ENCODE measurements at regions not wholly inside any gene's neighbourhood (a gene's known extent, or its start where the extent isn't known, plus 50 kb on each side); places are given as distances from the start of the nearest gene placed in this dataset.

- Histone ChIP-seq H3K4me1 (ENCODE audit: control insufficient read depth, extremely low read depth, insufficient read depth, low read length) (no peaks in the 10 kb centered on the region), H3K4me2 (ENCODE audit: extremely low read depth, insufficient read depth, low read length) (no peak overlapping the region), H3K36me3 (ENCODE audit: control insufficient read depth, insufficient read depth, low read length) (no peaks in the 10 kb centered on the region), H3K9me3 (ENCODE audit: control insufficient read depth, insufficient read depth, low read depth, low read length) (no peaks in the 10 kb centered on the region), H2AFZ (ENCODE audit: low read length) (no peak overlapping the region), H3K79me2 (ENCODE audit: control insufficient read depth, insufficient read depth, low read length) (no peaks in the 10 kb centered on the region), H3K27me3 (ENCODE audit: control insufficient read depth, insufficient read depth, low read length) (no peaks in the 10 kb centered on the region), H3K9ac (ENCODE audit: insufficient read depth, low read length) (no peak overlapping the region), H3K4me3 (replicated peaks in 1 of 4; ENCODE audit: control extremely low read depth in 1 of 4, insufficient read depth in 1 of 4, low read depth in 3 of 4, low read length in 4 of 4) (no peak overlapping the region), H3K27ac (ENCODE audit: insufficient read depth, low read length) (no peak overlapping the region), H4K20me1 (ENCODE audit: control insufficient read depth, extremely low read depth, insufficient read depth, low read length) (no peaks in the 10 kb centered on the region)
- TF ChIP-seq CTCF (conservative IDR thresholded peaks at IDR 0.05 in 1 of 2, IDR thresholded peaks at IDR 0.05 in 1 of 2; ENCODE audit: low read depth in 1 of 2, low read length in 2 of 2) (no peak), EZH2 (IDR thresholded peaks at IDR 0.05; ENCODE audit: low read length, missing control alignments) (no peak)
- DNase-seq (ENCODE audit: low read depth in 2 of 2): no peak
Measured at GRCh38 chr20:24194143-24194542, 205.6 kb upstream of the GGTLC1 start.

GRCh38 chr20:24190905-24191304 lies 202.3 kb upstream of the GGTLC1 start:
- Histone ChIP-seq H2AFZ (ENCODE audit: low read length) (no peak overlapping the region), H3K9ac (ENCODE audit: insufficient read depth, low read length) (no peak overlapping the region), H3K4me1 (ENCODE audit: control insufficient read depth, extremely low read depth, insufficient read depth, low read length) (no peaks in the 10 kb centered on the region), H3K27me3 (ENCODE audit: control insufficient read depth, insufficient read depth, low read length) (no peaks in the 10 kb centered on the region), H3K9me3 (ENCODE audit: control insufficient read depth, insufficient read depth, low read depth, low read length) (no peaks in the 10 kb centered on the region), H3K27ac (ENCODE audit: insufficient read depth, low read length) (no peak overlapping the region), H3K79me2 (ENCODE audit: control insufficient read depth, insufficient read depth, low read length) (no peaks in the 10 kb centered on the region), H3K4me3 (replicated peaks in 1 of 4; ENCODE audit: control extremely low read depth in 1 of 4, insufficient read depth in 1 of 4, low read depth in 3 of 4, low read length in 4 of 4) (no peak overlapping the region), H3K36me3 (ENCODE audit: control insufficient read depth, insufficient read depth, low read length) (no peaks in the 10 kb centered on the region), H3K4me2 (ENCODE audit: extremely low read depth, insufficient read depth, low read length) (no peak overlapping the region), H4K20me1 (ENCODE audit: control insufficient read depth, extremely low read depth, insufficient read depth, low read length) (no peaks in the 10 kb centered on the region)
- DNase-seq (ENCODE audit: low read depth in 2 of 2): no peak
- no peak for TF ChIP-seq CTCF (conservative IDR thresholded peaks at IDR 0.05 in 1 of 2, IDR thresholded peaks at IDR 0.05 in 1 of 2; ENCODE audit: low read depth in 1 of 2, low read length in 2 of 2)
- no peak for TF ChIP-seq EZH2 (IDR thresholded peaks at IDR 0.05; ENCODE audit: low read length, missing control alignments)

- Histone ChIP-seq H3K9ac (ENCODE audit: insufficient read depth, low read length) (no peak overlapping the region), H3K36me3 (ENCODE audit: control insufficient read depth, insufficient read depth, low read length) (no peaks in the 10 kb centered on the region), H3K4me1 (ENCODE audit: control insufficient read depth, extremely low read depth, insufficient read depth, low read length) (no peaks in the 10 kb centered on the region)
Measured at GRCh38 chr20:24185791-24186190, 197.2 kb upstream of the GGTLC1 start.

More at GRCh38 chr20:24185791-24186190, 197.2 kb upstream of the GGTLC1 start:
- TF ChIP-seq CTCF (conservative IDR thresholded peaks at IDR 0.05 in 1 of 2, IDR thresholded peaks at IDR 0.05 in 1 of 2; ENCODE audit: low read depth in 1 of 2, low read length in 2 of 2) (no peak), EZH2 (IDR thresholded peaks at IDR 0.05; ENCODE audit: low read length, missing control alignments) (no peak)
- Histone ChIP-seq H4K20me1 (ENCODE audit: control insufficient read depth, extremely low read depth, insufficient read depth, low read length) (no peaks in the 10 kb centered on the region), H3K27ac (ENCODE audit: insufficient read depth, low read length) (no peak overlapping the region), H3K9me3 (ENCODE audit: control insufficient read depth, insufficient read depth, low read depth, low read length) (no peaks in the 10 kb centered on the region), H3K79me2 (ENCODE audit: control insufficient read depth, insufficient read depth, low read length) (no peaks in the 10 kb centered on the region), H3K27me3 (ENCODE audit: control insufficient read depth, insufficient read depth, low read length) (no peaks in the 10 kb centered on the region), H3K4me2 (ENCODE audit: extremely low read depth, insufficient read depth, low read length) (no peak overlapping the region), H2AFZ (ENCODE audit: low read length) (no peak overlapping the region), H3K4me3 (replicated peaks in 1 of 4; ENCODE audit: control extremely low read depth in 1 of 4, insufficient read depth in 1 of 4, low read depth in 3 of 4, low read length in 4 of 4) (no peak overlapping the region)
- DNase-seq (ENCODE audit: low read depth in 2 of 2): no peak
